ENCODE measurements at regions not wholly inside any gene's neighbourhood (a gene's known extent, or its start where the extent isn't known, plus 50 kb on each side); places are given as distances from the start of the nearest gene placed in this dataset.

DNA sequence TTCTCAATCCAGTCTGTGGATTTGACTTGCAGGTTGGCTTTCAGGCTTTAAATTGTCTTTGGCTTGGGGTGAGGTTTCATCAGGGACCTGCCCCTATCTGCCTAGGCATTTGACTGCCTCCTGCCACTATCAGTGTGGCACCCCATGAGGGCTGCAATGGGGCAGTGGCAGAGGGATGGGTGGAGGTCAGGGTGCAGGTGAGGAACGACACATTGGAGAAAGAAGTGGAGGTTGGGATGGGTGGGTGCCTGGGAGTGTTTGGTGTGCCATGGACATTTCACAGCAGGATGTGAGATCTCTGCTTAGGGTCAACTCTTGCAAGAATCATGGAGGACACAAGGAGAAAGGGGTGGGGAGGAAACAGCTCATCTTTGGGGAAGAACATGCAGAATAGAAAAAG is 625.1 kb downstream of the PTPRU start:
- TF ChIP-seq FOXM1 (IDR thresholded peaks at IDR 0.05; ENCODE audit: borderline replicate concordance), result no peak
- TF ChIP-seq ELF4 (IDR thresholded peaks at IDR 0.05), result no peak
- no peak for TF ChIP-seq BHLHE40 (IDR thresholded peaks at IDR 0.05; ENCODE audit: borderline replicate concordance)
- TF ChIP-seq LEF1 (IDR thresholded peaks at IDR 0.05; ENCODE audit: borderline replicate concordance), result no peak
- TF ChIP-seq ARNT (IDR thresholded peaks at IDR 0.05), result no peak
- no peak for TF ChIP-seq CTBP1 (IDR thresholded peaks at IDR 0.05; ENCODE audit: borderline replicate concordance)
- no peak for TF ChIP-seq FOXK2 (IDR thresholded peaks at IDR 0.05)
- no peak for TF ChIP-seq NFRKB (IDR thresholded peaks at IDR 0.05)
- no peak for TF ChIP-seq ZNF384 (IDR thresholded peaks at IDR 0.05)
- no peak for TF ChIP-seq FOXA1 (IDR thresholded peaks at IDR 0.05)
- no peak for TF ChIP-seq SP1 (IDR thresholded peaks at IDR 0.05)
- TF ChIP-seq SUZ12 (IDR thresholded peaks at IDR 0.05), result no peak
- TF ChIP-seq, protein P1, sequence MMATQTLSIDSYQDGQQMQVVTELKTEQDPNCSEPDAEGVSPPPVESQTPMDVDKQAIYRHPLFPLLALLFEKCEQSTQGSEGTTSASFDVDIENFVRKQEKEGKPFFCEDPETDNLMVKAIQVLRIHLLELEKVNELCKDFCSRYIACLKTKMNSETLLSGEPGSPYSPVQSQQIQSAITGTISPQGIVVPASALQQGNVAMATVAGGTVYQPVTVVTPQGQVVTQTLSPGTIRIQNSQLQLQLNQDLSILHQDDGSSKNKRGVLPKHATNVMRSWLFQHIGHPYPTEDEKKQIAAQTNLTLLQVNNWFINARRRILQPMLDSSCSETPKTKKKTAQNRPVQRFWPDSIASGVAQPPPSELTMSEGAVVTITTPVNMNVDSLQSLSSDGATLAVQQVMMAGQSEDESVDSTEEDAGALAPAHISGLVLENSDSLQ (IDR thresholded peaks at IDR 0.05), result no peak
